NCI-H748 treated with DMSO at 0.1 percent for 48 hours (cell line): ENCODE measurements at regions not wholly inside any gene's neighbourhood (a gene's known extent, or its start where the extent isn't known, plus 50 kb on each side); places are given as distances from the start of the nearest gene placed in this dataset.

Experiments
- DNase-seq: peaks from one replicate; lab custom pipeline; 2025; lab: John Stamatoyannopoulos, UW

DNA sequence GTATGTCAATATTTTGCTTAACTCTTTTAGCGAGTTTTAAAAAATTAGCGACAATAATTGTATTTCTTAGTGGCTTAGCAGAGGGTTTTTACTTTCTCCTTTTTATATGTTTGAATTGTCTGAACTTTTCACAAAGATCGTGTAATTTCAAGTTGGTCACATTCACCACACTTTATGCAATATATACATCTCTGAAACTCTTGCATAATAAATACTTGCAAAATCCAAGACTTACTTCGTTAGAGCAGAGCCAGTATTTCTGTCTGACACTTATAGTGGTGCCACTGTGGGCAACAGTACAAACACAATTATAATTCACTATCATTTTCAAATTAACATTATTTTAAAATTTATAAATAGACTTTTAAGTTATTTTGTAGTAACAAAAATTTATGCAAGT is 62.0 kb downstream of the SUCNR1 start:
- DNase-seq = no peak

DNA sequence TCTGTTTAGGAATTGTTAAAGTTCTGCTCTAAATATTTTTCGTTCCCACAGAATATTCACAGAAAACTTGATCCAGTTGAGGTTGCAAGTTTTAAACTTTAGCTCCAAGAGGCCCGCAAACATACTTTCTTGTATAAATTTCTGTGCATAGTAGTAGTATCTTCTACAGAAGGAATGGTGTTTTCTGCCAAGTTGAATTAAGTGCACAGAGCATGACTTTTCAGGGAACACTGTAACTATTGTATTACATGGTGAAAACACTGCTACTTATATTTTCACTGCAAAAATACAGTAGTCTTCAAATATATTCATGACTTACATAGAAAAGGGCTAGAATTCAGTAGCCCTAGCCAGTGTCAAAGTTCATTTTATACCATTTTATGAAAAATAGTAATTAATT is 67.0 kb downstream of the SUCNR1 start:
- DNase-seq = no peak

DNA sequence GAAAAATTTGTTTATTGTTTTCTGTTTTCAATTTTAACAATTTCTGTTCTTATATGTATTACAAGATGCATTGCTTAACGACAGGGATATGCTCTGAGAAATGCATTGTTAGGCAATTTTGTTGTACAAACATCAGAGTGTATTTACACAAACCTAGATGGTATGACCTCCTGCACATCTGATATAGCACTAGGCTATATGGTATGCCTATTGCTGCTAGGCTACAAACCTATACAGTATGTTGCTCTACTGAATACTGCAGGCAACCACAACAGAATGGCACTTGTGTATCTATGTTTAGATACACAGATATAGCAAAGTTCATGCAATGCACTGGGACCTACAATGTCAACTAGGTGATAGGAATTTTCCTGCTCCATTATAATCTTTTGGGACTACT is 70.1 kb downstream of the SUCNR1 start:
- no peak for DNase-seq

DNA sequence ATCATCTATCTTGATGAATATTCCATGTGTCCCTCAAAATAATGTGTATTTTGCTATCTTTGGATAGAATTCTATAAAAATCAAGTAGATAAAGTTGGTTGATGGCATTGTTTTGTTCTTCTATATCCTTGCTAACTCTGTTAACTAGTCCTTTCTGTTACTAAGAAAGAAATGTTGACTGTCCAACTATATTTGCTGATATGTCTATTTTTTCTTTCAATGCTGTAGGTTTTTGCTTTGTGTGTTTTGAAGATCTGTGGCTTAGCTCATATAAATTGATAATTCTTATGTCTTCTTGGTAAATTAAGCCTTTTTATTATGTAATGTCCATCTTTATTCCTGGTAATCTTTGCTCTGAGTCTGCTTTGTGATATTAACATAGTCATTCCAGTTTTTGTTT is 70.9 kb downstream of the SUCNR1 start:
- DNase-seq = no peak

DNA sequence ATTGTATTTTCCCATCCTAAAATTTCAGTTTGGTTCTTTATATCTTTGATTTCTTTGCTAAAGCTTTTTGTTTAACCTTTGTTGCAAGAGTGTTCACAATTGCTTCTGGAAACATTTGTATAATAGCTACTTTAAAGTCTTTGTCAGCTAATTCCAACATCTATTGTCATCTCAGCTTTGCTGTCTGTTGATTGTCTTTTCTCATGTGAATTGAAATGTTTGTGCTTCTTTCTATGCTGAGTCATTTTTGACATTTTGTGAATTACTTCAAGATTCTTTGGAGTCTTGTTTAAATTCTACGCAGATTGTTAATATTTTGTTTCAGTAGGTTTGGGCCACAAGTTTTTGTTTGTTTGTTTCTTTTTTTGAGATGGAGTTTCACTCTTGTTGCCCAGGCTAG is 73.2 kb downstream of the SUCNR1 start:
- DNase-seq = no peak

DNA sequence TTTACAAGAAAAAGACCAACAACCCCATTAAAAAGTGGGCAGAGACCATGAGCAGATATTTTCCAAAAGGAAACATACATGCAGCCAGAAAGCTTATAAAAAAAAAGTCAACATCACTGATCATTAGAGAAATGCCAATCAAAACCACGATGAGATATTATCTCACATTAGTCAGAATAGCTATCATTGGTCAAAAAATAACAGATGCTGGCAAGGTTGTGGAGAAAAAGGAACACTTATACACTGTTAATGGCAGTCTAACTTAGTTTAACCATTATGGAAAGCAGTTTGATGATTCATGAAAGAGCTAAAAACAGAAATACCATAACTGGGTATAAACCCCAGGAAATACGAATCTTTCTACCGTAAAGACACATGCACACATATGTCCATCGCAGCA is 76.3 kb downstream of the SUCNR1 start:
- DNase-seq = no peak

DNA sequence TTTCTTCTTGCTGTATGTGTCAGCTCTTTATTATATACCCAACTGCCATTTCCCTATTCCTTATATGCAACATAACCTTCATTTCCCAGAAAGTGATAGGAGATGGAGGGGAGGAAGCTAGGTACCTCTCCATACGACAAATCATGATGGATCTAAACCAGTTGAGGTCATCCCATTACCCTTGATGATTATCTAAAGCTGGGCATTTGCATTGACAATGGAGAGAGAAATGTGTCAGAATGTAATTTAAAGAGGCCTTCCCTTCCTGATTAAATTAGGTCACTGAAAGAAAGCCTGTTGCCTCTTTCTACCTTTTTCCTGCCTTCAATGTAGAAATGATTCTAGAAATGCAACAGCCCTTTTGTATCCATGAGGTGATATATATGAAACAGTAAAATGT is 81.9 kb downstream of the SUCNR1 start:
- no peak for DNase-seq

DNA sequence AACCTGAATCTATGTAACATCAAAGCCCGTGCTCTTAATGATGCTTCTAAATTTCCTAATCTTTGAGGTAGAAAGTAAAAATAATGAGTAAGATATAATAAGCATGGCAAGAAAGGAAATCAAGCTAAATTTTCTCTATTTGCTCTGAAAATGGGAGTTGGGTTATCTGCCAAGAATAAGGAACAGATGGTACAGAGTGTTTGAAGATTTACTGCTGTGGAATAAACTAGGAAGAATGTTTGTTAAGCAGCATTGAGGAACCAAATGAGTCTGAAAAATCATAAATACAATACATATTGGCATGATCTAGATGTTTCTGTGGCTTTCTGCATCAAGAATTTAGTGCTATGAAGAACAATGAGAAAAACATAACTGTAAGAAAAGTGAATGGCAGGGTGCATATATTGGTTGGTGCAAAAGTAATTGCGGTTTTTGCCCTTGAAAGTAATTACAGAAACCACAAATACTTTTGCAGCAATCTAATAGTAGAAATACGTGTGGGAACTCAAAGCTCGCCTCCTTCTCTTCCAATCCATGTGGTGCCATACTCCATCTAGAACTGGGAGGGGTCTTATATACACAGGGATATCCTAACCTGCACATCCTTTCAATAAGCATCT is 87.6 kb downstream of the SUCNR1 start:
- no peak for DNase-seq

DNA sequence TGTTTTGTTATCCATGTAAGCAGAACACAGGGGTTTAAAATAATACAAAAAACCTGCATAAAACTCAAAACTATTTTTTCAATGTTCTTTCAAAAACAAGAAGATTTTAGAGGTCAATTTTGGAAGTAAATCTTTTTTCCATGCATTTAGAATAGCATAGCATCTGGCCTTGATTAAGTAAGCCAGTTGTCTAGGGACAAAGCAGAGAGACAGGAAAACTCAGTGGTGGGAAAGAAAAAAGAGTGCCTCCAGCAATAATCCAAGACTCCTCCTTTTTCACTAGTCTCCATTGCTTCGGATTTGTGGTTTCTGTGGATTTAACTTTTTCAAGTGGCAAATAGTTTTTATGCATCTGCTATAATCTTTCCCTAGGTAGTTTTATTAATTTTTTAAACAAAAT is 88.9 kb downstream of the SUCNR1 start:
- DNase-seq = no peak

DNA sequence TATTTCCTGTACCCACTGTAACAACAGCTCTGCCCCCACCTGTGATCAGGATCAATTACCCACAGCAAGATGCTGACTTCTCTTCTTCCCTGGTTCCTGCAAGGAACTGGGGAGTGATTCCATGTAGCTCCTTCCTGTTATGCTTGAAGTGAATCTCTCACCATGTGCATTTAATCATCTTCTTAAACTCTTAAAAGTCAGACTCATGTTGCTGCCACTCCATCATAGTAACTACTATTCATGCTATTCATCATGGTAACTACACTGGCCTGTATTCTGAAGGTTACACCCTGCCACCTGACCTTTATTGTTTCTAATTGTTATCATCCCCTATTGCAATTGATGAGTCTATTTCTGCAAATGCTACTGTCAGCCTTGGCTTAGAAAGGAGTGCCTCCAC is 89.5 kb downstream of the SUCNR1 start:
- DNase-seq = no peak

DNA sequence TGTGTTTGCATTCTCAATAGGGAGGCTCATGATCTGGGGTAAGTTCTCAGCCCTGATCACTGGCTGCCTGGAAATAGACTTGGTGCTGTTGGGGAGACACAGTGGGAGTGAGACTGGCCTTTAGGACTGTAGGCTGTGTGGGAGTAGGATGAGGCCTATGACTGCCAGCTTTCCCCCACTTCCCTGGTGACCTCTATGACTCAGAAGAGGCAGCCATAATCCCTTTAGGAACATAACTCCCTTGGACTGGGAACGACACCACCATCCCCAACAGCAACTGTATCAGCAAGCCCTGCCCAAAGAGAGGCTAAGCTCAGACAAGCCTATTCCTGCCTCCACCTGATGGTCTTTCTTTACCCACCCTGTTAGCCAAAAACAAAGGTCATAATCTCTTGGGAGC is 91.3 kb downstream of the SUCNR1 start:
- DNase-seq = no peak

DNA sequence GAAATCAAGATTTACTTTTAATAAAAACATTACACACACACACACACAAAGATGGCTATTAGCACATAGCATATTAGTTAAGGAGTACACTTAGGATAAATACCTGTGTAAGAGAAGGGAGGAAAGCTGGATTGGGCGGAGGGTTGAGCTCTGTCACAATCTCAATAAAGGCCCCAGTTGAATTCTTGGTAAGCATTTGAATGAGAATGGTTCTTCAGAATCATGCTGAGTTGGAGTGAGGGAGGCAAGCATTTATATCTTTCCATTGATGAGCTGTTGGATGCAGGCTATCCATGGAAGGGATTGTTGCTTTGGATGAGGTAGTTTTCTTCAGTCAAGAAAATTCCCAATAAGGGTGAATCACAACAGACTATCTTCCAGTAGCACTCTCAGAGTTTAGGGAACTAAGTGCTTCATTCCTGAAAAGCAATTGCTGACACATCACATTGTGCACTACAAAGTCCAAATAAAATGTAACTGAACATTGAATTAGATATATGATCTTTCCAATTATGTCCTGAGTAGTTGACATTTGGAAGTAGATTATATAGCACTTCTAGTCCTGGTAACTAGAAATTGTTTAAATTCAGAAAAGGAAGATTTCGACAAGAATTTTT is 95.7 kb downstream of the SUCNR1 start:
- no peak for DNase-seq

DNA sequence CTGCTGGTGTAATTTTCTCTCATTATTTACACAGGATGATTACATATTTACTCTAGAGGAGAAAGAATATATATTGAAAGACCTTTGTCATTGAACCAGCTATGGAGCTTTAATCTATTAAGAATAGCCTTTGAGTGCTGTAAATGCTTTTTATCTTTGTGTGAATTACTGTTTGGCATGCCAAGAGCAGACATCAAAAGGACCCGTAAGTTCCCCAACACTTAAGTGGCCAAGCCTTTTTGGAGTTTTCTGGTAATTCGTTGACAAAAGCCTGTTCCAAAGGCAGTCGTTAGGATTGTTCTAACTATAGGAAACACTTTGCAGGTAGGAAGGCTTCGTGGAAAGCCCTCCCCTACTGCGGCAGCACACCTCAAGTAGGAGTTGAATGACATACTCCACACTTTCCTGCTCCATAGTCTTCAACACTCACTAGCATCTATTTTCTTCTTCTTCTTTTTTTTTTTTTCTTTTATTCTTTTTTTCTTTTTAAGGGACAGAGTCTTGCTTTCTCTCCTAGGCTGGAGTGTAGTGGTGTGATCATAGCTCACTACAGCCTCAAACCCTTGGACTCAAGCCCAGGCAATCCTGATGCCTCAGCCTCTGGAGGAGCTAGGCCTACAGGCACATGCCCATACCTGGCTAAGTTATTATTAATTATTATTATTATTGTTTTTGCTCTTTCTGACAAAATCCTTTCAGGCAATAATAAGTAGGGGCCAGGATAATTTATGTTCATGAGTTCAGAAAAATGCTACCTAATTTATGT is 98.6 kb downstream of the SUCNR1 start:
- peak; percentile 67 for DNase-seq

DNA sequence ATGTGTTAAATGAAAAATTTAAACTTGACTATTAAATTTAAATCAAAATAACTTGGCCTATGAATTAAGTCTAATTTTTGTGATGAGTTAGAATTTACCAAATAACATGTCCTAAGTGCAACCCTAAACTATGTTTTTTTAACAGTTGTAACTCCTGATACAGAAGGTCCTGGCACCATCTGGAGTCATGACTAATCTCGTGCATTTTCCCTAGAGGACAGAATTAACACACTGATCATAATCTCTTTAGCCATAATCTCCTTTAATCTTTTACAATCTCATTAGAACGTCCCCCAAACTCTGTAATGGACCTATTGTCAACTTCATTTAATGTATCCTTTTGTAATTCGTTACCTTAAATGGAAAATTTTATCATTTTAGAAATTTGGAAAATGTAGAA is 100.6 kb downstream of the SUCNR1 start:
- no peak for DNase-seq

DNA sequence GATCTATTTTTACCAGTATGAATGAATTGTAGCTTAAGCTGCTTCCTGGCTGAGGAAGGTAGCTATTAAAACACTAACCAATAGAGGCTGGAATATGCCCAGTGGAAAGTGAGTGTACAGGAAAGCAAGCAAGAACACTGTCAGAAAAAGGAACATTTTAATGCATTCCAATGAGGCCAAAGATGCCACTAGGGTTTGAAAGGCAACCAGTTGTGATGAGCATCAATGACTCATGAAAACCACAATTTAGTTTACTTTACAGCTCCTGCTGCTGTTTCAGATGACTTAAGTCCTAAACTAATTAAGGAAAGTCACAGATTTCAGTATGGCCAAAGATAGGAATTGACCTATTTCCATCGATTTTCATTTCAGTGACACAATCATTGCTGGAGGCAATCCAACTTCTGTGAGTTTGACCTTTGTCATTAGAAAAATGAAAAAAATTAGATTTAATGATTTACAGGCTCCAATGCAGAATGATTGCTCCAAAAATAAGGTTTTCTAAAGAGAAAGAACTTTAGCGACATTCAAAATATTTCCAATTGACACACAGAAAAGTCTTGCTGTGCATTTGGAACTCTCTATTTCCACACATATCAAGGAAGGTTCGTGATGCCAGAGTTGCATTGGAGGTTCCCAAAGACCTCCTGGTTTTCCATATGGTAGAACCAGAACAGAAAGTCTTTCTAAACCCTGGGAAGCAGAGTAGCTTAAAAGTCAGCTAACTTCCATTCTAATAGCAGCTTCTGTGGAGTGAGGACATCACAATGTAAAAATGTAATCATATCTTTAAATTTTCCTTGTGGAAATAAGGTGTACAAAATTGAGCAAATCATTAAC is 103.0 kb downstream of the SUCNR1 start:
- no peak for DNase-seq

DNA sequence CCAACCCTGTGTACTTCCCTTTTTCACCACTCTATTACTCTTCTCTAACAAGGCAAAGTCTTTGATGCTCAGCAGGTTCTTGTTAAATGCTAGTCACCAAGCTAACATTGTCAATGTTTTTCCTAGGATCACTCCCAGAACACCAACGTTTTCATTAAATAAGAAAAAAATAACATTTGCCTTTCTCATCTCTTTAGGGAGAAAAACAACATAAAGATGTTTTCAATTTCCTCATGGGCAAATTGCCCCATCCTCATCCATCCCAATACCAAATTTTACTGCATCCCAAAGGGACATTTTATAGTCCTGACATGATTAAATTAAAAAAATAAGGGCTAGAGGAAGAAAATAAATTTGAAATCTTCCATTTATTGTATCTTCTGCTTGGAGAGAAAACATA is 106.5 kb downstream of the SUCNR1 start:
- no peak for DNase-seq

DNA sequence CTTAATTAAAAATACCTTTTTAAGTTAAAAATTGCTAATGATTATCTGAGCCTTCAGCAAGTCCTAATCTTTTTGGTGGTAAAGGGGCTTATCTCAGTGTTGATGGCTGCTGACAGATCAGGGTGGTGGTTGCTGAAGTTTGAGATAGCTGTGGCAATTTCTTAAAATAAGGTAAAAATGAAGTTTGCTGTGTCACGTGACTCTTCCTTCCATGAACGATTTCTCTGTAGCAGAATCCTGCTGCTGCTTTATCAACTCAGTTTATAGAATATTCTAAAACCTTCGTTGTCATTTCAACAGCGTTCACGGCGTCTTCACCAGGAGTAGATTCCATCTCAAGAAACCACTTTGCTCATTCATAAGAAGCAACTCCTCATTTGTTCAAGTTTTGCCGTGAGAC is 110.1 kb downstream of the SUCNR1 start:
- DNase-seq = no peak

DNA sequence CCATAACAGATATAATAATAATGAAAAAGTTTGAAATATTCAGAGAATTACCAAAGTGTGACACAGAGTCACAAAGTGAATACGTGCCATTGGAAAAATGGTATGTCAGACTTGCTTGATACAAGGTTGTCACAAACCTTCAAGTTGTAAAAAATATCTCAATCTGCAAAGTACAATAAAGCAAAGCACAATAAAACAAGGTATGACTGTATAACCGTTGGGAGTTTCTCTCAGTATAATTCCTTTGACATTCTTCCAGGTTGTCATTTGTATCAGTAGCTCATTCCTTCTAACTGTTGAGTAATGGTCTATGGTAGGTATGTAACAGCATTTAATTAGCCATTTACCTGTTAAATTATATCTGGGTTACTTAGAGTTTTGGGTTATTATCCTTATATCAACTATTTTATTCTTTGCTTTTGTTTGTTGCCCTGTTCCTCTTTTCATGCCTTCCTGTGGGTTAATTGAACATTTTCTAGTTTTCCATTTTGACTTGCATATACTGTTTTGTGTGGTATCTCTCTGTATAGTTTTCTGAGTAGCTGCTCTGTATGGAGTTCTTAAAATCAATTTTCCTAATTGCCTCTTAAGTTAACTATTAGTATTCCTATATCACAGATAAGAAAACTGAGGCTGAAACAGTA is 112.5 kb downstream of the SUCNR1 start:
- DNase-seq = no peak

DNA sequence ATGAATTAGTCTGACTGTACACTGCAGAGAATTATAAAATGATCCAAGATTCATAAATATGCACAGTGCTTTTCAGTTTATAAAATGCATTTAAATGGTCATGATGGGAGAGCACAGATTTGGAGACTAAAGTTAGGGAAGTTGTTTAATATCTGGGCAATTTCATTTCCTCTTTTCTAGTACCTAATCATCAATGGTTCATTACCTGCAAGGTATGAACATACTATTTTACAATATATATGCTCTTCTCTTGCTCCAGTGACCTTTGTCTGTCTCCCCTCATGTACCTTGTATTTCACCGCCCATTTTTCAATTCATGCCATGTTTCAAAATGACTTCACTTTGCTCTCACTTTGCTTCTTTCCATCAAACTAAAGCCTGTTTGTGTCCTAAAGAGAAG is 114.5 kb downstream of the SUCNR1 start:
- DNase-seq = no peak

DNA sequence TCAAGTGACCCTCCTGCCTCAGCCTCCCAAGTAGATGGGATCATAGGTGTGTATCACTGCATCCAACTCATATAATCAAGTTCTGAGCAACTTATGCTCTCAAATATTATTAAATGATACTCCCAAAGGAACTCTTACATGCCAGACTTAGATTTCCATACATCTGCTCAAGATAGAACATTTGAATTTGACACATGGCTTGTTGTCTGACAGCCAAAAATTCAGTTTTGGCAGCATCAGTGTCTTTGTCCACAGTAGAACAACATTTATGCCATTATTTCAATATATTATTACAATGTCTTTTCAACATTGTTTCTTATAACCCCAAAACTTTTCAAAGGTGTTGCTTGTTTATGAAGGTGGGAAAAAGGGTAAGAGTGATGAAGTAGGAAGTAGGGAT is 116.2 kb downstream of the SUCNR1 start:
- no peak for DNase-seq

DNA sequence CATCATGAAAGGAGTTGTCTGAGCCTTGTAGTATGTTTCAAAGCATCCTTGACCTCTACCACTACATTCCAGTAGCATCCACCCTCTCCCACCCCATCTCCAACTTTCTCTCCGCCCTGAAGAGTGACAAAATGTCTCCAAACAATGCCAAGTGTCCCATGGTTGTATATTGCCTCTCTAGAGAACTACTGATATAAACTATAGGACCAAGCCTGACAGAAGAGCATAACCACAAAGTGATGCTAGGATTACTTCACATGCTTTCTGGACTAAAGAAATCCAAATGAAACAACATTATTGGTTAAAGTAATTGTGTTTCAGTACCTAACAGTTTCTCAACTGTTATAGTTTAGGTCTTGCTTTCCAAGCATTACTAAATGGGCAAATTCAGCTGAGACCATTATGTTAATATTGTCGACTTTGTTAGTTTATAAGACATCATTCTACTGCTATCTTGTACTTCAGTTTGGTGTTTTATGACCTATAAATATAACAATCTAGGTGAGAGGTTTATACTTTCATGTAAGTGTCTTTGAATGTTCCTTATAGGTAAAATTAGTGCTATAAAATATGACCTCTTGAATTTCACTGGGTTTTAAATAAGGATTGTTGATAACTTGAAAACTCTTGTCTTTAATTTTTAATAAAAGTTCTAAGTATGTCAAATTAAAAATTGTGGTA is 117.4 kb downstream of the SUCNR1 start:
- no peak for DNase-seq
